Activated CD4-positive, alpha-beta memory T cell treated with anti-CD3 and anti-CD28 coated beads for 36 hours (primary cell): ENCODE measurements at regions not wholly inside any gene's neighbourhood (a gene's known extent, or its start where the extent isn't known, plus 50 kb on each side); places are given as distances from the start of the nearest gene placed in this dataset.

Source experiments
- CTCF ChIA-PET: fragments of 350-600 bp; sonication (Branson Sonifier 250); formaldehyde crosslinking; loops from one replicate; lab custom pipeline; 2021; ENCODE audit warnings: antibody characterized with exemption, inconsistent platforms; lab: Charles Lee
- POLR2A ChIA-PET: fragments of 350-600 bp; sonication (Branson Sonifier 250); formaldehyde crosslinking; loops from one replicate; lab custom pipeline; 2021; ENCODE audit warnings: antibody characterized with exemption; lab: Charles Lee
- DNase-seq: peaks from one replicate; pipeline ENCODE4 v3.0.0-alpha.2; 2020
- H3K27ac Mint-ChIP-seq: one replicate; pipeline ENCODE4 v1.8.0; 2021; ENCODE audit warnings: mixed read lengths
- H3K27me3 Mint-ChIP-seq: one replicate; pipeline ENCODE4 v1.8.0; 2021; ENCODE audit warnings: mixed read lengths
- H3K36me3 Mint-ChIP-seq: one replicate; pipeline ENCODE4 v1.8.0; 2021; ENCODE audit warnings: mixed read lengths
- H3K4me1 Mint-ChIP-seq: one replicate; pipeline ENCODE4 v1.8.0; 2021; ENCODE audit warnings: low read depth, mixed read lengths
- H3K4me3 Mint-ChIP-seq: one replicate; pipeline ENCODE4 v1.8.0; 2021; ENCODE audit warnings: mild to moderate bottlenecking, mixed read lengths
- H3K9me3 Mint-ChIP-seq: one replicate; pipeline ENCODE4 v1.8.0; 2021; ENCODE audit warnings: mixed read lengths
- intact Hi-C: fragments of 100-400 bp; cut with micrococcal nuclease; formaldehyde crosslinking; loops from one replicate; pipeline ENCODE4 v1.15.1; 2023

GRCh38 chr1:185601189-185601588 is 133.0 kb upstream of the HMCN1 start:
- Mint-ChIP-seq H3K4me1 (peaks cover under 1% of the 10 kb centered on the region), H3K36me3 (no peaks in the 10 kb centered on the region), H3K27me3 (no peaks in the 10 kb centered on the region), H3K4me3 (no peak overlapping the region), H3K27ac (no peak overlapping the region), H3K9me3 (no peaks in the 10 kb centered on the region)
- POLR2A ChIA-PET = no interaction called here
- intact Hi-C loops = no loop called here
- DNase-seq = no peak
- CTCF ChIA-PET = no interaction called here

DNA sequence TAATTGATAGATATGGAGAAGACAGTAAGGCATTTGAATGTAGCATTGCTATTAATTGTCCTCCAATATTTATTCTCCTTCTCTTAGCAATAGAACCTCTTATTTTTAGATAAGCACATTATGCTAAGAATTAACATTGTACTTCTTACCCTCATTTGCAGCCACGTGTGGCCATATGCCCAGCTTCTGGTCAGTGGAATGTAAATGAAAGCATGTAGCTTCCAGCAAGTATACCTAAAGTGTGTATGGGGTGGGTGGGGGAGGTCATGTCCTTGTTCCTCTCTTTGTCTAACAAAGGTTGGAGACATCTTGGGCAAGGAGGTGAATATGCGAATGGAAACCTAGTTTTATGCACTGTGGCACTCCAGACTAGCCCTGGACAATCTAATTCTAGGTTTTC is 133.6 kb upstream of the HMCN1 start:
- no peaks in the 10 kb centered on the region for H3K36me3 Mint-ChIP-seq
- H3K4me3 Mint-ChIP-seq = no peak overlapping the region
- CTCF ChIA-PET = no interaction called here
- no peaks in the 10 kb centered on the region for H3K9me3 Mint-ChIP-seq
- no peak for DNase-seq
- no peak overlapping the region for H3K27ac Mint-ChIP-seq
- H3K27me3 Mint-ChIP-seq = no peaks in the 10 kb centered on the region
- POLR2A ChIA-PET = no interaction called here
- peaks cover 5% of the 10 kb centered on the region for H3K4me1 Mint-ChIP-seq
- intact Hi-C loops = no loop called here

DNA sequence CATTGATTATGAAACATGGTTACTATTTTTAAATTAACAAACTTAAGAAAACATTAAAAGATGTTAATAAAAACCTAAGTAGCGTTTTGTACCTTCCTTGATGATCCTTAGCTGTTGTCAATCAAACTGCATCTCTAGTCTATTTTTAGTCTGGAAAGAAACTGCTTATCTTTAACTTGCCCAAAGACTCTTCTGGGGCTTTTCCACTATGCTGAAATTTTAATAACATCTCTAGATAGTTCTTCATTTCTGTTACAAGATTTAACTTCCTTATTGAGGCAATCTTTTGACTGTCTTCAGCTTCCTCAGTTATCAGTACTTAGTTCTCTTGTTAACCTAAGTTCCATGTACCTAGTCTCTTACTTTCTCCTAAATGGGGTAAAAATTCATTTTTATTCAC is 135.9 kb upstream of the HMCN1 start:
- Mint-ChIP-seq H3K36me3 (no peaks in the 10 kb centered on the region), H3K27ac (no peak overlapping the region), H3K4me1 (peaks cover 15% of the 10 kb centered on the region), H3K4me3 (no peak overlapping the region), H3K9me3 (no peaks in the 10 kb centered on the region), H3K27me3 (no peaks in the 10 kb centered on the region)
- DNase-seq = no peak
- ChIA-PET CTCF (interaction anchor here (1.0 to 1.2 kb wide), 3 partner anchors 38 to 283 kb away, joined by 3 to 4 read pairs (median 3); no protein-coding TSS in a partner anchor), POLR2A (no interaction called here)
- intact Hi-C loops = no loop called here

- Mint-ChIP-seq H3K4me3 (no peak overlapping the region), H3K27ac (no peak overlapping the region), H3K36me3 (no peaks in the 10 kb centered on the region), H3K27me3 (no peaks in the 10 kb centered on the region), H3K4me1 (peaks cover 23% of the 10 kb centered on the region), H3K9me3 (no peaks in the 10 kb centered on the region)
- ChIA-PET CTCF (interaction anchor here (0.6 to 3.3 kb wide), 50 partner anchors 9 to 550 kb away, joined by 3 to 27 read pairs (median 3); partner anchors contain the start of gene IVNS1ABP), POLR2A (interaction anchor here (1.7 kb wide), 1 partner anchor 280 kb away, joined by 4 read pairs; no protein-coding TSS in a partner anchor)
- DNase-seq = peak; percentile 55
- intact Hi-C loops = loop anchor here (1.0 kb wide), 1 partner anchor 29 kb away; no protein-coding TSS in a partner anchor
These were observed 138.1 kb upstream of the HMCN1 start for GRCh38 chr1:185595835-185596667.

DNA sequence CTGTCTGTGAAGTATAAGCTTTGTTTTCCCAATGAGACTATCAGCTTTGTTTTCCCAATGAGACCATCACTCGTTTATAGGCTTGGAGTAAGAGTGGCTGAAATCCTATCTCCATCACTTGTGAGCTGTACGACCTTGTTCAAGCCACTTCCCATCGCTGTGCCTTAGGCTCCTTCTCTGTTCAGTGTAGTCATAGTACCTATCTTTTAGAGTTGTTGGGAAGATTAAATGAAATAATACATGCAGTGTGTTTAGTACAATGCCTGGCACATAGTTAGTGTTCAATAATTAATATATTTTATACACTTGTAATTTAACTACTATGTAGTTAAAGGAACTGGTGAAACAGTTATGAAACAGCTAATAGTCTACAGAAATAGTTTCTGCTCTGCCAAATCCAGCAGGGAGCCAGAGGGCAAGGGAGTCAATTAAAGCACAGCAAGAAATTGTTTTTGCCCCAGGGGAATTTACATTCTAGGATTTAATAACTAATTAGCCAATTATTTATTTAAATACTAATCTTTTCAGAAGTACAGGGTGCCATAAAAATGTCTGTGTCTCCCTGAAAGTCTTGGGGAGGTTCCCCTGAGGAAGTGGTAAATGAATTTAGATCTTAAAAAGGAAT is 139.3 kb upstream of the HMCN1 start:
- Mint-ChIP-seq H3K36me3 (no peaks in the 10 kb centered on the region), H3K4me1 (peaks cover 23% of the 10 kb centered on the region), H3K27ac (no peak overlapping the region), H3K27me3 (no peaks in the 10 kb centered on the region), H3K9me3 (no peaks in the 10 kb centered on the region), H3K4me3 (no peak overlapping the region)
- DNase-seq = no peak
- ChIA-PET CTCF (interaction anchor here (0.7 to 3.3 kb wide), 19 partner anchors 9 to 425 kb away, joined by 3 to 27 read pairs (median 4); partner anchors contain the start of gene IVNS1ABP), POLR2A (interaction anchor here (1.7 kb wide), 1 partner anchor 279 kb away, joined by 4 read pairs; no protein-coding TSS in a partner anchor)
- intact Hi-C loops = no loop called here

DNA sequence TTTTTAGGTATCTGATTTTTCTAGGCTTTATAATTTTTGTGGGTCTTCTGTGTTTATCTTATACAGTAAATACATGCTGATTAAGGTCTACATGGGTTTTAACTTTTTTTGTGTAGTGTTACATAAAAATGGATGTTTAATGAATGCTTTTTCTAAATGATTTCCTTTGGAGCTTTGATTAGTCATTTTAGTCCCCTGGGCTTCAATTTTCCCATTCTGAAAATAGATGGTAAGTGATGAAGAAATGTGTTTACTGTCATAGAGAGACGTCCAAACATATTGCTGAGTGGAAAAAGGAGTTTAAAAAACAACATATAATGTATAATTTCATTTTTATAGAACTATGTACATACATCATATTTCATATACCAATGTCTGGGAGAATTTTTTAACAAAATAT is 140.9 kb upstream of the HMCN1 start:
- Mint-ChIP-seq H3K27me3 (no peaks in the 10 kb centered on the region), H3K4me3 (no peak overlapping the region), H3K36me3 (no peaks in the 10 kb centered on the region), H3K9me3 (no peaks in the 10 kb centered on the region), H3K27ac (no peak overlapping the region), H3K4me1 (peaks cover 23% of the 10 kb centered on the region)
- ChIA-PET CTCF (no interaction called here), POLR2A (no interaction called here)
- intact Hi-C loops = no loop called here
- no peak for DNase-seq

GRCh38 chr1:185585770-185586169 is 148.4 kb upstream of the HMCN1 start:
- CTCF ChIA-PET = interaction anchor here (0.7 to 2.7 kb wide), 2 partner anchors 10 to 1092 kb away, joined by 3 to 15 read pairs; no protein-coding TSS in a partner anchor
- H3K27ac Mint-ChIP-seq = no peak overlapping the region
- peaks cover 19% of the 10 kb centered on the region for H3K9me3 Mint-ChIP-seq
- no peak for DNase-seq
- H3K27me3 Mint-ChIP-seq = no peaks in the 10 kb centered on the region
- peaks cover 2% of the 10 kb centered on the region for H3K36me3 Mint-ChIP-seq
- POLR2A ChIA-PET = no interaction called here
- intact Hi-C loops = no loop called here
- H3K4me3 Mint-ChIP-seq = no peak overlapping the region
- no peaks in the 10 kb centered on the region for H3K4me1 Mint-ChIP-seq

DNA sequence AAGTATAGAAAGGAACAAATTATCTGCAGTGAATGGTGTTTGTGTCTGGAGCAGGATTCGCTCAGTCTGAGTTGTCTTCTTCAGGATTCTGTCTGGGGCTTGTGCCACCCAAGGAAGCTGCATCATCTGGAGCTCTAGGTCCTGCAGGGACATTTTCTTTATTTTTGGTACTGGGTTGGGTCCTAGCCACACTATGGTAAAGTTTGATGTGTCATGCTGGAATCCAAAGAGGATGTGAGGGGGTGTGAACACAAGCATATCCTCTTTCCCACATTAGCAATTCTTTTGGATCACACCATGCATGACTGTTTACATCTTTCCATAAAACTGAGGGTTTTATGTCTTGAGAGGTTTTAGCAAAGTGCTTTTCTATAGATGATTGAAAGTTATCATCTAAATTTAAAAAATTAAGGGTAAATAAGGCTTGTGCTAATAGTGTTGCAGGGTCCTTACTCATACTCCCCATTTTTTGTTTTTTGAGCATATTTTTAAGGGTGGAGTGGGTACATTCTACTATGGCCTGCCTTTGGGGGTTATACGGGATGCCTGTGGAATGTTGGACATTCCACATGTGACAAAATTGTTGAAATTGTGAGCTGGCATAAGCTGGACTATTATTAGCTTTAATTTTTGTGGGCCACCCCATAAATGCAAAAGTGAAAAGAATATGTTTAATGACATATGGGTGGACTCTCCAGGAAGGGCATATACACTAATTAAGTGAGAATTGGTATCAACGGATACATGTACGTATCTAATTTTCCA is 152.0 kb upstream of the HMCN1 start:
- peaks cover 50% of the 10 kb centered on the region for H3K9me3 Mint-ChIP-seq
- H3K4me1 Mint-ChIP-seq = no peaks in the 10 kb centered on the region
- H3K4me3 Mint-ChIP-seq = no peak overlapping the region
- intact Hi-C loops = loop anchor here (5.0 kb wide), 1 partner anchor 50 kb away; no protein-coding TSS in a partner anchor
- peaks cover 18% of the 10 kb centered on the region for H3K36me3 Mint-ChIP-seq
- H3K27me3 Mint-ChIP-seq = no peaks in the 10 kb centered on the region
- no peak overlapping the region for H3K27ac Mint-ChIP-seq
- no peak for DNase-seq
- POLR2A ChIA-PET = no interaction called here
- CTCF ChIA-PET = interaction anchor here (0.7 to 2.2 kb wide), 3 partner anchors 12 to 14 kb away, joined by 3 to 8 read pairs (median 3); no protein-coding TSS in a partner anchor

DNA sequence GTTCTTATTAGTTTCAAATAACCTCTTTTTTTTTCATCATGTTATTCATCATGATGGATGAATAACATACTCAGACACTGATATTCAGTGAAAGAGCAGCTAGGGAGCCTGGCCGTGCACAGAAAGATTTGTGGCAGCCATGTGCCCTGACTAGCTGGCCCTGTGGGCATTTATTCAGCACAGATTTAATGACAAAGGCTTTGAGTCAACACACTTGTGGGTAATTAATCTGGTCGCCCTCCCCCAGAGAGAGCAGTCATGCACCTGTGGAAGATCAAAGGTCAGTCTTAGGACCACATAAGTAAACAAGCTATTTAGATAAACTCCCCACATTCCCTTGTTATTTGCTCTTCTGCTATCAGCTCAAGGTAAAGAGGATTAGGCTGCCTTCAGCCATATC is 153.2 kb upstream of the HMCN1 start:
- POLR2A ChIA-PET = no interaction called here
- no peak for DNase-seq
- Mint-ChIP-seq H3K27ac (no peak overlapping the region), H3K27me3 (no peaks in the 10 kb centered on the region), H3K4me1 (no peaks in the 10 kb centered on the region), H3K9me3 (peaks cover 54% of the 10 kb centered on the region), H3K36me3 (peaks cover 18% of the 10 kb centered on the region), H3K4me3 (no peak overlapping the region)
- intact Hi-C loops = loop anchor here (5.0 kb wide), 1 partner anchor 49 kb away; no protein-coding TSS in a partner anchor
- CTCF ChIA-PET = interaction anchor here (0.7 to 1.6 kb wide), 2 partner anchors 13 to 15 kb away, joined by 3 read pairs; no protein-coding TSS in a partner anchor

DNA sequence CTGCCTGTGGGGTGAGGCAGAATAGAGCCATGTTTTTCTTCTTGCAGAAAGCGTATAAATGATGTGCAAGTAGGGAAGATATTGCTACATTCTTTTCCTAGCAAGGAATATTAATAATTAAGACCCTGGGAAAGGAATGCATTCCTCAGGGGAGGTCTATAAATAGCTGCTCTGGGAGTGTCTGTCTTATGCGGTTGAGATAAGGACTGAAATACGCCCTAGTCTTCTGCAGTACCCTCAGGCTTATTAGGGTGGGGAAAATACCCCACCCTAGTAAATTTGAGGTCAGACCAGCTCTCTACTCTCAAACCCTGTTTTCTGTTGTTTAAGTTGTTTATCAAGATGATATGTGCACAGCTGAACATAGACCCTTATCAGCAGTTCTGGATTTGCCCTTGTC is 155.9 kb upstream of the HMCN1 start:
- Mint-ChIP-seq H3K4me3 (no peak overlapping the region), H3K4me1 (no peaks in the 10 kb centered on the region), H3K9me3 (peaks cover 50% of the 10 kb centered on the region), H3K36me3 (peaks cover 18% of the 10 kb centered on the region), H3K27ac (no peak overlapping the region), H3K27me3 (no peaks in the 10 kb centered on the region)
- CTCF ChIA-PET = no interaction called here
- DNase-seq = no peak
- intact Hi-C loops = no loop called here
- POLR2A ChIA-PET = no interaction called here

- no peak overlapping the region for H3K27ac Mint-ChIP-seq
- ChIA-PET CTCF (interaction anchor here (0.9 kb wide), 1 partner anchor 22 kb away, joined by 5 read pairs; no protein-coding TSS in a partner anchor), POLR2A (no interaction called here)
- H3K4me3 Mint-ChIP-seq = no peak overlapping the region
- intact Hi-C loops = no loop called here
- no peaks in the 10 kb centered on the region for H3K27me3 Mint-ChIP-seq
- peaks cover 10% of the 10 kb centered on the region for H3K36me3 Mint-ChIP-seq
- peaks cover 13% of the 10 kb centered on the region for H3K4me1 Mint-ChIP-seq
- H3K9me3 Mint-ChIP-seq = peaks cover 22% of the 10 kb centered on the region
- no peak for DNase-seq
These were observed 159.9 kb upstream of the HMCN1 start for GRCh38 chr1:185574139-185574875.
